GM19238 (cell line): ENCODE measurements at regions not wholly inside any gene's neighbourhood (a gene's known extent, or its start where the extent isn't known, plus 50 kb on each side); places are given as distances from the start of the nearest gene placed in this dataset.
A peak's percentile ranks its signal among the peaks of the same experiment; 100 is the strongest.

Source experiments
- DNase-seq: peaks from one replicate; pipeline ENCODE4 v3.0.0; 2011; ENCODE audit warnings: low spot score; ENCODE audit not compliant: insufficient read length

GRCh38 chr22:34303656-34304055 lies 383.4 kb upstream of the LARGE1 start:
- DNase-seq, result no peak

GRCh38 chr22:34306361-34306760 lies 386.1 kb upstream of the LARGE1 start:
- DNase-seq, result no peak

GRCh38 chr22:34308101-34308500 lies 387.8 kb upstream of the LARGE1 start:
- DNase-seq, result no peak

- no peak for DNase-seq
These were observed 399.1 kb upstream of the LARGE1 start for GRCh38 chr22:34319346-34319745.

GRCh38 chr22:34324763-34325162 lies 404.5 kb upstream of the LARGE1 start:
- no peak for DNase-seq

- no peak for DNase-seq
These were observed 406.6 kb upstream of the LARGE1 start for GRCh38 chr22:34326901-34327300.

GRCh38 chr22:34330432-34330831 lies 410.2 kb upstream of the LARGE1 start:
- DNase-seq, result no peak

- DNase-seq, result no peak
These were observed 413.0 kb upstream of the LARGE1 start for GRCh38 chr22:34333285-34333684.

GRCh38 chr22:34334893-34335292 lies 414.6 kb upstream of the LARGE1 start:
- DNase-seq, result no peak

- DNase-seq, result no peak
These were observed 424.4 kb upstream of the LARGE1 start for GRCh38 chr22:34344702-34345101.

GRCh38 chr22:34354071-34354817 lies 434.0 kb upstream of the LARGE1 start:
- no peak for DNase-seq

GRCh38 chr22:34356481-34356880 lies 436.2 kb upstream of the LARGE1 start:
- no peak for DNase-seq

GRCh38 chr22:34370711-34371110 lies 450.4 kb upstream of the LARGE1 start:
- DNase-seq, result no peak

- no peak for DNase-seq
These were observed 459.5 kb upstream of the LARGE1 start for GRCh38 chr22:34379825-34380224.

- no peak for DNase-seq
These were observed 460.3 kb upstream of the LARGE1 start for GRCh38 chr22:34380532-34380931.

- DNase-seq, result no peak
These were observed 470.1 kb upstream of the LARGE1 start for GRCh38 chr22:34390400-34390799.

- no peak for DNase-seq
These were observed 475.1 kb upstream of the LARGE1 start for GRCh38 chr22:34395370-34395769.

- DNase-seq, result no peak
These were observed 483.4 kb upstream of the LARGE1 start for GRCh38 chr22:34403667-34404066.

- DNase-seq, result no peak
These were observed 489.8 kb upstream of the LARGE1 start for GRCh38 chr22:34410111-34410510.

- DNase-seq, result peak; percentile 27
These were observed 494.5 kb upstream of the LARGE1 start for GRCh38 chr22:34414467-34415440.

GRCh38 chr22:34416022-34416860 lies 496.0 kb upstream of the LARGE1 start:
- DNase-seq, result no peak
